Right ventricle myocardium inferior (tissue), 1 donor: ENCODE measurements at regions not wholly inside any gene's neighbourhood (a gene's known extent, or its start where the extent isn't known, plus 50 kb on each side); places are given as distances from the start of the nearest gene placed in this dataset.
"Not testable (repeated sequence)": the region's sequence is repeated elsewhere in the genome, so short reads cannot be mapped to it uniquely, and the experiment has no call there.

Experiments
- ATAC-seq: fragments of 200-7000 bp; cut with Tn5 transposase; one replicate; pipeline ENCODE4 v1.9.1; 2020; ENCODE audit warnings: mild to moderate bottlenecking, moderate library complexity
- DNase-seq: peaks from one replicate; pipeline ENCODE4 v3.0.0; 2021; ENCODE audit errors: missing footprints
- intact Hi-C: fragments of 100-400 bp; cut with DNase I; formaldehyde crosslinking; loops from one replicate; pipeline ENCODE4 v1.11.0; 2022
- donor health status: DM: no; HTN: yes; CAD: no; lungs with severe emphysema.

GRCh38 chr2:18299423-18300212 lies 260.8 kb downstream of the RDH14 start:
- intact Hi-C loops, result no loop called here
- ATAC-seq (peak; percentile 34), DNase-seq (no peak)

DNA sequence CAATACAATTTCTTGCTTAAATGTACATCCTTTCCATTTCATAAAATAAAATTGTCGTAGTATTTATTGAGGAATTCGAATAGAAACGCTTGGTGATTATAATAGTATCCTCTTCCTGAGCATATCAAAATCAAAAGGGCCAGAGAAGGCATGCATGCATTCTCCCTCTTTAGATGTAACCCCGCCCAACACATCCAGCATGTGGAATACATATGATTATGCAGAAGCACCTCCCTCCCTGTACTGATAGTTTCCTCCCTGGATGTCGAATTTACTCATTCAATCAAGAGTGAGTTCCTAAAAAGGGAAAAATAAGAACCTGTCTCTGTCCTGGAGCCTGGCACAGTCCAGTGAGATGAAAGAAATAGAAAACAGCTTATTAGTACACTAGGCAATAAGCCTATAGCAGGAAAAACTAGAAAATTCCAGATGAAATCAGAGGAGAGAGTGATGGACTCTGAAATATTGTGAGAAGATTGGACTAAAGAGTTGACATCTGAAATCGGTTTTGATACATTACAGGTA lies 262.9 kb downstream of the RDH14 start:
- no peak for ATAC-seq
- DNase-seq, result no peak
- intact Hi-C loops, result no loop called here

- intact Hi-C loops, result no loop called here
Measured at GRCh38 chr2:18290386-18290785, 270.1 kb downstream of the RDH14 start.

DNA sequence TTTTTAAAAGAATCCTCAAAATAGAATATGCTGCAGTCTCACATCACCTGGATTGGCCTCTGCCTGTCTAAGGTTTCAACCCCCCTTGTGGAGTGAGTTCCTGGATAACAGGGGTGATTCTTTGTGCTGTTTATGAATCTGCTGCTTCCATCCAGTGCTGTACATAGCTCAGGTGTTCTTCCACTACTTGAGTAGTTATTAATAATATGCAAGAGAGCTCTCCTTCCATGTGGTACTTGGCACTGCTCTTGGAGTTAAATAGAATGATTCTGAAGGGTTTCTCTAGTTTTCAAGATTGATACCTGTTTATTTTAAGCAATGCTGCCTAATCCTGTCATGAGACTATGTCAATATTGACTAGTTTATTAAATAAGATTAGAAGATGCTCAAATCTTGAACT lies 273.6 kb downstream of the RDH14 start:
- DNase-seq, result no peak
- no peak for ATAC-seq
- intact Hi-C loops, result no loop called here

More at GRCh38 chr2:18290386-18290785, 270.1 kb downstream of the RDH14 start:
- ATAC-seq, result no peak
- no peak for DNase-seq

DNA sequence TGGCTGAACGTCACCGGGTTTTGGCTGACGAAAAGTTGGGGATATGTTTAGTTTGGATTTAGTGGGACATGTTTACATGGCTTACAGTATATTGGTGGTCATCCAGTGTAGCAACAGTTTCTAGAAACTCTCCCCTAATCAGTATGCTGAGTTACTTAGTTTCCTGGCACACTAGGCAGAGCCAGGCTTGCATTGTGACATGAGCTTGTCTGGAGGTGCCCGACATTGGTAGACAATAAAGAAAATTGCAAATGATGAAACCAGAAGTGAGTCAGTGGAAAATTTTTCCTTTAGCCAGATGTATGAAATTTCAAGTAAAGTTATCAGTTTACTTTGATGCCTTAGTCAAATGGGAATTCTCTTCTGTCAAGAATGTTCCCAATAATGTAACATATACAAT lies 276.1 kb downstream of the RDH14 start:
- no peak for ATAC-seq
- intact Hi-C loops, result no loop called here

GRCh38 chr2:18282026-18282425 lies 278.4 kb downstream of the RDH14 start:
- no peak for DNase-seq
- no peak for ATAC-seq
- intact Hi-C loops, result no loop called here

More for the DNA sequence above, 276.1 kb downstream of the RDH14 start:
- DNase-seq, result no peak

- intact Hi-C loops, result no loop called here
- DNase-seq (no peak), ATAC-seq (no peak)
Measured at GRCh38 chr2:18276583-18277075, 283.8 kb downstream of the RDH14 start.

- DNase-seq, result no peak
- intact Hi-C loops, result no loop called here
- ATAC-seq, result no peak
Measured at GRCh38 chr2:18273205-18273604, 287.2 kb downstream of the RDH14 start.

GRCh38 chr2:18272148-18272494 lies 288.3 kb downstream of the RDH14 start:
- ATAC-seq (no peak), DNase-seq (peak; percentile 35)
- intact Hi-C loops, result no loop called here

DNA sequence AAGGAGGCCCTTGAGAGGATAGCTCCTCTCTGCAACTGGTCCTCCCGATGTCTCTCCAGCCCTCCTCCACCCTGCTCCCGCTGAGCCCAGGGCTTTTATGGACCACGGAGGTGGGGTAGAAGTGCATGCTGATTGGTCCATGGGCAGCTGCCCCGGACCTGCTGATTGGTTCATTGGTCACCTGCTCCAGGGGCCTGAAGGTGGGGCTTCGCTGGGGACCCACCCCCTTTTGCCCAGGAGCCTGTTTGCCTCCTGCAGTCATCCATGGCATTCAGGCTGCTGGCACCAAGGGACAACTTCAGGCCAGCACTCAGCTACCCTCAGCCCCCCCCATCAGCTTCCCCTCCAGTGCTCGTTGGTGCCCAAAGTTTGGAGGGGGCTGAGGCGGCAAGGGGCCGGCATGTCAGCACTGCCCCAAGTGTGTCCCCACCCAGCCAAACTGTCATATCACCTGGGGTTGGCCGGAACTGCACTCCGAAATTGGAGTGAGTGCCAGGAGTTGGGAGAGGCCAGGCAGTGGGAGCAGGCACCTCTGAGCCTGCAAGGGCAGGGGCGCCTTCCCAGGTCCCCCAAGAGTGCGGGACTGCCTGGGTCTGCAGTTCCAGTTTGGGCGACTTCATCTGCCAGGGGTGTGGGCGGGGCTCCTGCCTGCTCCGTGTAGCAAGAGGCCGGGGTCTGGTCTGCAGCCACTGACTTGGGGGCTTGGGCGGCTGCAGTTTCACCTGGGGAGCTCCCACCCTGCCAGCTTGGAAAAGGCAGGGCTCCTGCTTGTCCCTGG lies 288.9 kb downstream of the RDH14 start:
- DNase-seq (peak; percentile 55), ATAC-seq (no peak)
- intact Hi-C loops, result no loop called here

- intact Hi-C loops, result no loop called here
- ATAC-seq (no peak), DNase-seq (no peak)
Measured at GRCh38 chr2:18268400-18268799, 292.1 kb downstream of the RDH14 start.

DNA sequence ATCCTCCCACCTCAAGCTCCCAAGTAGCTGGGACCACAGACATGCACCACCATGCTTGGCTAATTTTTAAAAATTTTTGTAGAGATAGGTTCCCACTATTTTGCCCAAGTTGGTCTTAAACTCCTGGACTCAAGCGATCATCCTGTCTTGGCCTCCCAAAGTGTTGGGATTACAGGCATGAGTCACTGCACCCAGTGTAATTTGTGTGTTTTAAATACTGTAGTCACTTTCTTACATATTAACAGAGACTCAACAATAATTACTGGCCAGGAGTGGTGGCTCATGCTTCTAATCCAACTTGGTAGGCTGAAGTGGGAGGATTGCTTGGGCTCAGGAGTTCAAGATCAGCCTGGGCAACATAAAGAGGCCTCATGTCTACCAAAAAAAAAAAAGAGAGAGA lies 293.0 kb downstream of the RDH14 start:
- no peak for DNase-seq
- intact Hi-C loops, result no loop called here
- no peak for ATAC-seq

DNA sequence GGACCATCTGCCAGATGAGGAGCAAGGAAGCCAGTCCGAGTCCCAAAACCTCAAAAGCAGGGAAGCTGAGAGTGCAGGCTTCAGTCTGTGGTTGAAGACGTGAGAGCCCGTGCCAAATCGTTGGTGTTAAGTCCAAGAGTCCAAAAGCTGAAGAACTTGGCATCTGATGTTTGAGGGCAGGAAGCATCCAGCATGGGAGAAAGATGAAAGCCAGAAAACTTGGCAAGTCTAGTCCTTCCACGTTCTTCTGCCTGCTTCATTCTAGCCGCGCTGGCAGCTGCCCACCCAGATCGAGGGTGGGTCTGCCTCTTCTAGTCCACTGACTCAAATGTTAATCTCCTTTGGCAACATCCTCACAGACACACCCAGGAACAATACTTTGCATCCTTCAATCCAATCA lies 293.8 kb downstream of the RDH14 start:
- intact Hi-C loops, DNase-seq, ATAC-seq: not testable (repeated sequence)

DNA sequence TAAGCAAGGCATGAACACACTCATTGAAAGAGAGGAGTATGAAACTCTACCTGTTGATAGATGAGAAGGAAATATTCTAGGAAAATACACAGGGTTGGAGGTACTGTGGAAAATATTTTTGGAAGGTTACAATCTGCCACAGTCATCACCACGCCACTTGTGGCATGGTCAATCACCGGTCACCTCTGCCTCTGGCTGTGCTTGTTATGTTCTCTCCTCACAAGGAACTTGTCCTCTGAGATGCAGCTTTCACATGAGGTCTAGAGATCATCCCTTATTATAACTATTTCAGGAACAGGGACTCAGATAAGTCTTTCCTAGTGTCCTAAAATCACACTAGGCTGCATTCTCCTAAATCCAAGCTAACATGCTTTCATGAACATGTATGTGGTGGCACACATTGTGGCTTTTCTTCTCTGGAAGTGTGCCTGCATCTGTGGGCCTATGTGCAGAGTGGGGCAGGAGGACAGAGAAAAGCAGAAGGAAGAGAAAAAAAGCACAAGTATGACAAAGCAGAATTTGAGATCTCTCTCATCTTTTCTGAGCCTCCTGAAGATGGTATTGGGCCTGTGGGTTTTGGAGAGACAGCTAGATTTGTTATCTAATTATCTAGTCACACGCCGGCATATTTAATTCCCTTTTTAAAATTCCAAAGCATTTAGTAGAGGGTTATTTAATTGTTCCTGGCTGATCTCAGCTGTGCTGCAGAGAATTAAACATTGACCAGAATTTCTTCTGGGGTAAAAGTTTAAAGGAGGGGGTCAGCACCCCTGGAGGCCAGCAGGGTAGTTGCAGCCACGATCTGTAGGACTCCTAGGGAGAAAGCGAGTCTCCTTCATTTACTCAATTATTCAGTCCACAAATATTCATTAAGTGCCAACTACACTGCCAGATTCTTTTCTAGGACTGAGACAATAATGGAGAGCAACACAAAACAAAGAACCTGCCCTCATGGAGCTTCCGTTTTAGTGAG lies 294.6 kb downstream of the RDH14 start:
- peak; percentile 37 for ATAC-seq
- intact Hi-C loops, result no loop called here
- no peak for DNase-seq

DNA sequence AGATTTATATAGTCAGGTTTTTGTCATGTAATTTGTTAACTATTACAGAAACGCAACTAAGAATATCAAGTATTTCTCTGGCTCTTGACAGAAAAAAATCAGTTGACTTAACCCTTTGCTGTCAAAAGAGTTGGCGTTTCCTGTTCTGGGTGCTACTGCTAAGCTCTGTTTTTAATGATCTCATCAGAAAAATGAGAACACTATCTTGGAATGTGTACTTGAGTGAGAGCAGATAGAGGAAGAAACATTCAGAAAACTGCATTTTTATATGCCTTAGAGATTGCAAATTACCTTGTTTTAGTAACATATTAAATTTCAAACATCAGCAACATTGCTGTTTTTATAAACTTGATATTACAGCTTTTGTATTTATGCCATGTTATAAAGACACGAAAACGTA lies 297.9 kb downstream of the RDH14 start:
- intact Hi-C loops, result no loop called here
- ATAC-seq (no peak), DNase-seq (no peak)

- DNase-seq (no peak), ATAC-seq (no peak)
- intact Hi-C loops, result no loop called here
Measured at GRCh38 chr2:18253686-18254197, 306.7 kb downstream of the RDH14 start.

GRCh38 chr2:18251486-18251885 lies 309.0 kb downstream of the RDH14 start:
- no peak for DNase-seq
- ATAC-seq, result no peak
- intact Hi-C loops, result no loop called here

DNA sequence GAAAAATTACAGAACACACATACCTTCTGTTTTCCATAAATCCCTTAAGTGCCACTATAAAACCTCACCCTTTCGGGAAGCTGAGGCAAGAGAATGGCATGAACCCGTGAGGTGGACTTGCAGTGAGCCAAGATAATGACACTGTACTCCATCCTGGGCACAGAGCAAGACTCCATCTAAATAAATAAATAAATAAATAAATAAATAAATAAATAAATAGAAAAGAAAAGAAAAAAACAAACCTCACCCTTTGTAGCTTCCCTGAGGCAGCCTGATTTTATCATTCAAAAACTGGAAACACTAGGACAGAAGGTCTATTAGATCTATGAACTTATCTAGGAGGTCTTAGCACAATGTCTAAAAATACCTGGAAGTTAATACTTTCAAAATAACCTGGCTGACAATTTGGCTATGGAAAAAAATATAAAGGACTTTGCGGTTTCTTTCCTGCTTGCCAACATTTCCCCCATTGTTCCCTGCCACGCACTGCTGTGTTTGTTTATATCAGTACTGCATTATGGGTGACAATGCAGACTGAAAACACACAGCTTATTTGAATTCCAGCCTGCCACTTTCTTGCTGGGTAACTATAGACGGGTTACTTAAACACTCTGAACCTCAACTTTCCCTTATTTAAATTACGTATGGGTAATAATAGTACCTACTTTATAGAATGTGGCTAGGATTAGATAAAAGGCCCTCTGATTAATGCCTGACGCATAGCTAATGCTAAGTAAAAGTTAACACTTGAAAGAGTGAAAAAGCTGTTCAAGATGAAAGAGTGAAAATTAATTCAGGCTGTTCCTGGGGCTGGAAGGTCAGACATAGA lies 313.0 kb downstream of the RDH14 start:
- intact Hi-C loops, result no loop called here
- DNase-seq, result no peak
- ATAC-seq, result no peak
